ENCODE measurements at regions not wholly inside any gene's neighbourhood (a gene's known extent, or its start where the extent isn't known, plus 50 kb on each side); places are given as distances from the start of the nearest gene placed in this dataset.

- no peaks in the 10 kb centered on the region for H3K4me1 ChIP-seq
Measured at GRCh38 chr18:38895560-38895959, 1330.0 kb upstream of the CELF4 start.

GRCh38 chr18:38887671-38888020 is 1322.0 kb upstream of the CELF4 start:
- no peaks in the 10 kb centered on the region for H3K36me3 ChIP-seq
- no peak overlapping the region for H3K27ac ChIP-seq
- no peak overlapping the region for H3K4me3 ChIP-seq

More at GRCh38 chr18:38895560-38895959, 1330.0 kb upstream of the CELF4 start:
- H3K4me2 ChIP-seq = no peak overlapping the region
- H3K9me3 ChIP-seq = no peaks in the 10 kb centered on the region
- H3K27ac ChIP-seq = no peak overlapping the region
- no peak for TF ChIP-seq Cebpa-rat (IDR thresholded peaks at IDR 0.05)
- H4K20me1 ChIP-seq = no peaks in the 10 kb centered on the region
- no peak overlapping the region for H3K4me3 ChIP-seq
- H3K27me3 ChIP-seq = no peaks in the 10 kb centered on the region
- H3K9ac ChIP-seq = no peak overlapping the region
- H3K36me3 ChIP-seq = no peaks in the 10 kb centered on the region

GRCh38 chr18:38886861-38887670 is 1321.5 kb upstream of the CELF4 start:
- H3K4me1 ChIP-seq = peaks cover 8% of the 10 kb centered on the region; the same call in 1 of the 2 replicates
- TF ChIP-seq Cebpa-rat (IDR thresholded peaks at IDR 0.05) = no peak
- H4K20me1 ChIP-seq = no peaks in the 10 kb centered on the region
- no peaks in the 10 kb centered on the region for H3K27me3 ChIP-seq
- no peak overlapping the region for H3K9ac ChIP-seq
- H3K27ac ChIP-seq = no peak overlapping the region
- H3K9me3 ChIP-seq = no peaks in the 10 kb centered on the region
- no peak overlapping the region for H3K4me2 ChIP-seq
- no peaks in the 10 kb centered on the region for H3K36me3 ChIP-seq
- no peak overlapping the region for H3K4me3 ChIP-seq

More at GRCh38 chr18:38887671-38888020, 1322.0 kb upstream of the CELF4 start:
- Histone ChIP-seq H3K27me3 (no peaks in the 10 kb centered on the region), H3K4me2 (no peak overlapping the region), H4K20me1 (no peaks in the 10 kb centered on the region), H3K4me1 (peaks cover 8% of the 10 kb centered on the region; the same call in 1 of the 2 replicates), H3K9ac (no peak overlapping the region), H3K9me3 (no peaks in the 10 kb centered on the region)
- TF ChIP-seq Cebpa-rat (IDR thresholded peaks at IDR 0.05) = no peak

GRCh38 chr18:38886235-38886634 is 1320.6 kb upstream of the CELF4 start:
- Histone ChIP-seq H3K27me3 (no peaks in the 10 kb centered on the region), H3K4me1 (peaks cover 8% of the 10 kb centered on the region; the same call in 1 of the 2 replicates), H3K4me2 (no peak overlapping the region), H3K9me3 (no peaks in the 10 kb centered on the region), H3K9ac (no peak overlapping the region), H4K20me1 (no peaks in the 10 kb centered on the region), H3K4me3 (no peak overlapping the region), H3K27ac (no peak overlapping the region), H3K36me3 (no peaks in the 10 kb centered on the region)
- TF ChIP-seq Cebpa-rat (IDR thresholded peaks at IDR 0.05) = no peak

GRCh38 chr18:38884050-38884449 is 1318.5 kb upstream of the CELF4 start:
- H3K4me2 ChIP-seq = peak overlapping the region; percentile 18; the same call in 1 of the 2 replicates
- no peak overlapping the region for H3K9ac ChIP-seq
- no peak overlapping the region for H3K27ac ChIP-seq

GRCh38 chr18:38883111-38883510 is 1317.5 kb upstream of the CELF4 start:
- no peak overlapping the region for H3K4me2 ChIP-seq
- H3K4me1 ChIP-seq = peaks cover 8% of the 10 kb centered on the region; the same call in 1 of the 2 replicates
- H3K27me3 ChIP-seq = no peaks in the 10 kb centered on the region
- H3K36me3 ChIP-seq = no peaks in the 10 kb centered on the region
- H3K9me3 ChIP-seq = no peaks in the 10 kb centered on the region
- no peak for TF ChIP-seq Cebpa-rat (IDR thresholded peaks at IDR 0.05)
- H3K4me3 ChIP-seq = no peak overlapping the region
- H3K9ac ChIP-seq = no peak overlapping the region
- no peak overlapping the region for H3K27ac ChIP-seq
- H4K20me1 ChIP-seq = no peaks in the 10 kb centered on the region

More at GRCh38 chr18:38884050-38884449, 1318.5 kb upstream of the CELF4 start:
- peaks cover 8% of the 10 kb centered on the region; the same call in 1 of the 2 replicates for H3K4me1 ChIP-seq
- no peaks in the 10 kb centered on the region for H3K36me3 ChIP-seq
- H3K9me3 ChIP-seq = no peaks in the 10 kb centered on the region
- no peaks in the 10 kb centered on the region for H4K20me1 ChIP-seq
- H3K27me3 ChIP-seq = no peaks in the 10 kb centered on the region
- no peak for TF ChIP-seq Cebpa-rat (IDR thresholded peaks at IDR 0.05)
- no peak overlapping the region for H3K4me3 ChIP-seq

- Histone ChIP-seq H3K9ac (no peak overlapping the region), H3K9me3 (no peaks in the 10 kb centered on the region), H3K4me3 (no peak overlapping the region), H3K27me3 (no peaks in the 10 kb centered on the region), H3K36me3 (no peaks in the 10 kb centered on the region), H3K4me2 (no peak overlapping the region), H3K4me1 (peaks cover 8% of the 10 kb centered on the region; the same call in 1 of the 2 replicates), H3K27ac (no peak overlapping the region), H4K20me1 (no peaks in the 10 kb centered on the region)
- TF ChIP-seq Cebpa-rat (IDR thresholded peaks at IDR 0.05) = no peak
Measured at GRCh38 chr18:38879871-38880270, 1314.3 kb upstream of the CELF4 start.

- no peak overlapping the region for H3K4me2 ChIP-seq
- no peak overlapping the region for H3K4me3 ChIP-seq
- H3K36me3 ChIP-seq = no peaks in the 10 kb centered on the region
- H3K4me1 ChIP-seq = peaks cover 13% of the 10 kb centered on the region; the same call in 1 of the 2 replicates
- no peaks in the 10 kb centered on the region for H4K20me1 ChIP-seq
- H3K9ac ChIP-seq = no peak overlapping the region
- no peaks in the 10 kb centered on the region for H3K27me3 ChIP-seq
- H3K9me3 ChIP-seq = no peaks in the 10 kb centered on the region
- TF ChIP-seq Cebpa-rat (IDR thresholded peaks at IDR 0.05) = no peak
- H3K27ac ChIP-seq = no peak overlapping the region
Measured at GRCh38 chr18:38872342-38872741, 1306.7 kb upstream of the CELF4 start.

- peak overlapping the region; percentile 9 for H3K4me2 ChIP-seq
- H3K4me1 ChIP-seq = peaks cover 13% of the 10 kb centered on the region; the same call in 1 of the 2 replicates
- H3K36me3 ChIP-seq = no peaks in the 10 kb centered on the region
- no peak for TF ChIP-seq Cebpa-rat (IDR thresholded peaks at IDR 0.05)
- no peaks in the 10 kb centered on the region for H4K20me1 ChIP-seq
- H3K9me3 ChIP-seq = no peaks in the 10 kb centered on the region
- H3K9ac ChIP-seq = no peak overlapping the region
- no peak overlapping the region for H3K4me3 ChIP-seq
- H3K27me3 ChIP-seq = no peaks in the 10 kb centered on the region
- H3K27ac ChIP-seq = peak overlapping the region; percentile 37; the same call in 1 of the 2 replicates
Measured at GRCh38 chr18:38868757-38869156, 1303.2 kb upstream of the CELF4 start.

GRCh38 chr18:38867680-38868079 is 1302.1 kb upstream of the CELF4 start:
- H3K4me1 ChIP-seq = peaks cover 13% of the 10 kb centered on the region; the same call in 1 of the 2 replicates
- H4K20me1 ChIP-seq = no peaks in the 10 kb centered on the region
- no peak overlapping the region for H3K9ac ChIP-seq
- H3K4me3 ChIP-seq = no peak overlapping the region
- no peak overlapping the region for H3K4me2 ChIP-seq
- no peak for TF ChIP-seq Cebpa-rat (IDR thresholded peaks at IDR 0.05)
- no peaks in the 10 kb centered on the region for H3K27me3 ChIP-seq
- H3K9me3 ChIP-seq = no peaks in the 10 kb centered on the region
- H3K27ac ChIP-seq = no peak overlapping the region
- H3K36me3 ChIP-seq = no peaks in the 10 kb centered on the region
